Heart right ventricle (tissue), 16 donors: ENCODE measurements at regions not wholly inside any gene's neighbourhood (a gene's known extent, or its start where the extent isn't known, plus 50 kb on each side); places are given as distances from the start of the nearest gene placed in this dataset.
A peak's percentile ranks its signal among the peaks of the same experiment; 100 is the strongest.

Experiments
- ATAC-seq, 8 donors: fragments of 200-7000 bp; cut with Tn5 transposase; one replicate each; pipeline ENCODE4 v1.9.1; 2020; ENCODE audit warnings: mild to moderate bottlenecking in 8 of 8, moderate library complexity in 8 of 8, moderate number of reproducible peaks in 1 of 8
- DNase-seq, 2 donors: peaks; one replicate each; pipeline ENCODE4 v3.0.0-alpha.2; 2020
- H3K27ac ChIP-seq, 10 donors: fragments of 200-600 bp; sonication (generic) in 2 of 10; one replicate each; pipeline versions ENCODE4 v1.5.0 to v1.8.0; 2020 to 2022; ENCODE audit warnings: mild to moderate bottlenecking in 3 of 10
- H3K27me3 ChIP-seq, 7 donors: fragments of 200-600 bp; one replicate each; pipeline ENCODE4 v1.8.0; 2021 to 2022; ENCODE audit warnings: mild to moderate bottlenecking in 2 of 7
- H3K36me3 ChIP-seq, 9 donors: fragments of 200-600 bp; sonication (generic) in 1 of 9; one replicate each; pipeline versions ENCODE4 v1.5.0 to v1.8.0; 2020 to 2022; ENCODE audit warnings: mild to moderate bottlenecking in 2 of 9
- H3K4me1 ChIP-seq, 9 donors: fragments of 200-600 bp; sonication (generic) in 1 of 9; one replicate each; pipeline versions ENCODE4 v1.5.0 to v1.8.0; 2020 to 2022; ENCODE audit warnings: mild to moderate bottlenecking in 4 of 9
- H3K4me3 ChIP-seq, 10 donors: fragments of 200-600 bp; sonication (generic) in 2 of 10; one replicate each; pipeline versions ENCODE4 v1.5.0 to v1.8.0; 2020 to 2022; ENCODE audit warnings: mild to moderate bottlenecking in 7 of 10, moderate library complexity in 2 of 10
- H3K9me3 ChIP-seq, 11 donors: fragments of 200-600 bp in 10 of 11; sonication (generic) in 2 of 11; one replicate each; pipeline versions ENCODE4 v1.5.0 to v1.8.0; 2013 to 2022; ENCODE audit warnings: mild to moderate bottlenecking in 2 of 11, control low read depth in 1 of 11, moderate library complexity in 1 of 11
- WGBS, 2 donors: extraction: QIAGEN DNeasy Blood & Tissue Kit; methylation state at CpG; one replicate each; pipeline ENCODE4 v1.1.7; 2013; ENCODE audit warnings: inconsistent platforms in 1 of 2; 5-methylcytosine and 5-hydroxymethylcytosine counted together
- intact Hi-C, 10 donors: fragments of 100-400 bp; cut with DNase I; formaldehyde crosslinking; loops; one replicate each; pipeline versions ENCODE4 v1.11.1 to v1.14.2; 2022
- TF ChIP-seq, protein P1 (sequence below), 9 donors: fragments of 200-600 bp; sonication (generic) in 2 of 9; IDR thresholded peaks; one replicate each; pipeline versions ENCODE4 v1.5.0 to v1.8.0; 2021 to 2022; ENCODE audit warnings: antibody characterized with exemption in 9 of 9, mild to moderate bottlenecking in 5 of 9, moderate library complexity in 1 of 9
- donor health status: Arrhythmogenic right ventricular cardiomyopathy.
- donor health status: ischemic (EF 13 %, LVEDD 7.1; RV severe dilation, severe dysfunction).
- donor health status: healthy with polysubstance abuse.
- donor health status: DM: no; HTN: yes; CAD: no.
- donor health status: DM: no; HTN: no; CAD: no.
- donor health status: ischemic (EF 25% LVEDD 6.9; RV normal size, moderate dysfunction).
- donor health status: ischemic (EF 25% LVEDD 5.7; RV mildly dilated, moderate dysfunction).
- donor health status: healthy.
- donor health status: DM: yes; HTN: yes; CAD: no.
- donor health status: Ischemic cardiomyopathy.
- donor health status: ischemic (EF 35%, LVEDD 5.7; RV mildly dilated, moderate dysfunction).
- donor health status: nonischemic (EF 11% LVEDD 7.7; RV severe dilation, severe dysfunction).
- donor health status: DM: yes; HTN: yes; CAD: no.
- donor health status: PGD.
- donor health status: ischemic (EF 29% LVEDD 5.4; RV normal size, mild dysfunction).
- donor health status: nonischemic (EF 23%, LVEDD 6.1; RV moderate dilation, normal function).

DNA sequence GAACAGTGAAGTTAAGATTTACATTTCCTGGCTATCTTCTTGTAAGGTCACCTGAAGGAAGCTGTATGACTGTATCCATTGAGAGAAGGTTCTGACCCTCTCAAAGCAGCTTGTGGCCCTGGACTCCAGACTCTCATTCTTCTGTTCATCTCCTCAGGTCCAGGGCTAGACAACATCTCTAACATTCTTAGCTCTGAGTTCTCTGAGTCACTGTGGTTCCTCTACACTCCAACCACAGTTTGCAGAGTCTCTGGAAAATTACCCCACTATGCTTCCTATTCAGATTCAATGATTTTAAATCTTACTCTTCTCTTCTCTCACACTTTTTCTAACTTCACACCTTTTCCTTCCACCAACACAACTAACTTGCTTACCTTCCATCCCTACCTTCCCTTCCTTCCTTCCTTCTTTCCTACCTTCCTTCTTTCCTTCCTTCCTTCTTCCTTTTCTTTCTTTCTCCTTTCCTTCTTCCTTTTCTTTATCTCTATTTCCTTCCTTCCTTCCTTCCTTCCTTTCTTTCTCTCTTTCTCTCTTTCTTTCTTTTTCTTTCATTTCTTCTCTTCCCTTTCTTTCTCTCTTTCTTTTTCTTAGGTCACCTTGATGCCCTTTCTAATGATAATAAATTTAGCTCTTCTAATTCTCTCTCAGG is 824.3 kb upstream of the ZEB2 start:
- Histone ChIP-seq H3K36me3 (no peaks in the 10 kb centered on the region), H3K27me3 (no peaks in the 10 kb centered on the region), H3K4me3 (no peak overlapping the region), H3K9me3 (peaks cover 0 to 6% (median 0%) of the 10 kb centered on the region in 11 donors), H3K27ac (no peak overlapping the region), H3K4me1 (no peaks in the 10 kb centered on the region)
- intact Hi-C loops, result no loop called here
- TF ChIP-seq, protein P1, sequence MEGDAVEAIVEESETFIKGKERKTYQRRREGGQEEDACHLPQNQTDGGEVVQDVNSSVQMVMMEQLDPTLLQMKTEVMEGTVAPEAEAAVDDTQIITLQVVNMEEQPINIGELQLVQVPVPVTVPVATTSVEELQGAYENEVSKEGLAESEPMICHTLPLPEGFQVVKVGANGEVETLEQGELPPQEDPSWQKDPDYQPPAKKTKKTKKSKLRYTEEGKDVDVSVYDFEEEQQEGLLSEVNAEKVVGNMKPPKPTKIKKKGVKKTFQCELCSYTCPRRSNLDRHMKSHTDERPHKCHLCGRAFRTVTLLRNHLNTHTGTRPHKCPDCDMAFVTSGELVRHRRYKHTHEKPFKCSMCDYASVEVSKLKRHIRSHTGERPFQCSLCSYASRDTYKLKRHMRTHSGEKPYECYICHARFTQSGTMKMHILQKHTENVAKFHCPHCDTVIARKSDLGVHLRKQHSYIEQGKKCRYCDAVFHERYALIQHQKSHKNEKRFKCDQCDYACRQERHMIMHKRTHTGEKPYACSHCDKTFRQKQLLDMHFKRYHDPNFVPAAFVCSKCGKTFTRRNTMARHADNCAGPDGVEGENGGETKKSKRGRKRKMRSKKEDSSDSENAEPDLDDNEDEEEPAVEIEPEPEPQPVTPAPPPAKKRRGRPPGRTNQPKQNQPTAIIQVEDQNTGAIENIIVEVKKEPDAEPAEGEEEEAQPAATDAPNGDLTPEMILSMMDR (IDR thresholded peaks at IDR 0.05), result no peak
- ATAC-seq, result no peak
- no peak for DNase-seq

DNA sequence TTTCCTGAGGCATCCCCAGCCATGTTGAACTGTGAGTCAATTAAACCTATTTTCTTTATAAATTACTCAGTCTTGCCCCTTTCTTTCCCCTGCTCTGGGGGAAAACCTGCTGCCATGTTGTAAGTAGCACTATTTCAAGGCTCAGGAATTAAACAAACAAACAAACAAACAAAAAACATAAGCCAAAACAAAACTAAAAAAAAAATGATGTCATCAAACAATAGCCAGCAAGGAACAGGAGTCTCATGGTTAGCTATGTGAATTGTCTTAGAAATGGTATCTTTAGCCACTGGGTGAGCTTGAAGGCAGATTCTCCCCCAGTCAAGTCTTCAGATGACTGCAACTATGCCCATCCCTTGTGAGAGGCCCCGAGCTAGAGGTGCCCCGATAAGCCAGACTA is 823.4 kb upstream of the ZEB2 start:
- Histone ChIP-seq H3K4me1 (no peaks in the 10 kb centered on the region), H3K9me3 (peaks cover 0 to 6% (median 0%) of the 10 kb centered on the region in 11 donors), H3K27me3 (no peaks in the 10 kb centered on the region), H3K4me3 (no peak overlapping the region), H3K27ac (no peak overlapping the region), H3K36me3 (no peaks in the 10 kb centered on the region)
- WGBS, 2 donors, result 44 to 78% methylated on average over 2 of the region's 2 CpGs
- DNase-seq, result no peak
- no peak for ATAC-seq
- intact Hi-C loops, result no loop called here
- TF ChIP-seq, protein P1 (IDR thresholded peaks at IDR 0.05), result no peak

DNA sequence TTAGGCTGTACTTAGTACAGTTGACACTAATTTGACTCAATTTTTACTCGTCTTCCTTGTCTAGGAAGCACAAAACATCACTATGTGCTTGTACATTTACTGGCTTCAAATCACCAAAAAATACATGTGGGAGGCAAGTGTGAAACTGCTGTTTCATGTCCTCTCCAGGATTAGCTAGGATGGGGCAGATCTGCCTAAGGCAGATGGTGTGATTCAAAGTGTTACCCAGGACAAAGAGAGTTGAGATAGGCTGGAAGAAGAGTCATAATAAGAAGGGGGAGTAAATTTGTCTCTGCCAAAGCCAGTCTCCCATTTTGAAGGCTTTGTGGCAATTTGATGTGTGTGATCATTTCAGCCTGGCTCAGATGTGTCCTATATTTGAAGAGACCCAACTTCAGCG is 821.6 kb upstream of the ZEB2 start:
- Histone ChIP-seq H3K27ac (no peak overlapping the region), H3K36me3 (no peaks in the 10 kb centered on the region), H3K27me3 (no peaks in the 10 kb centered on the region), H3K4me1 (no peaks in the 10 kb centered on the region), H3K4me3 (no peak overlapping the region), H3K9me3 (peaks cover 0 to 6% (median 0%) of the 10 kb centered on the region in 11 donors)
- DNase-seq (no peak), ATAC-seq (no peak)
- intact Hi-C loops, result loop anchor here in 1 of 10 donors (2.0 kb wide), 1 partner anchor 69 kb away; no protein-coding TSS in a partner anchor
- 77 to 82% methylated on average over 2 of the region's 2 CpGs for WGBS, 2 donors
- TF ChIP-seq, protein P1 (IDR thresholded peaks at IDR 0.05), result no peak

GRCh38 chr2:145339646-145340045 is 819.7 kb upstream of the ZEB2 start:
- intact Hi-C loops, result loop anchor here in 1 of 10 donors (2.0 kb wide), 1 partner anchor 71 kb away; no protein-coding TSS in a partner anchor
- ATAC-seq, result no peak
- WGBS, 2 donors, result 61 to 70% methylated on average over 3 of the region's 3 CpGs

More at GRCh38 chr2:145339646-145340045, 819.7 kb upstream of the ZEB2 start:
- Histone ChIP-seq H3K4me1 (no peaks in the 10 kb centered on the region), H3K27me3 (no peaks in the 10 kb centered on the region), H3K4me3 (no peak overlapping the region), H3K36me3 (no peaks in the 10 kb centered on the region), H3K9me3 (peaks cover 0 to 6% (median 0%) of the 10 kb centered on the region in 11 donors), H3K27ac (peak overlapping the region in 1 of 10 donors; percentile 23)
- TF ChIP-seq, protein P1 (IDR thresholded peaks at IDR 0.05), result no peak
- no peak for DNase-seq
